ENCODE measurements at regions not wholly inside any gene's neighbourhood (a gene's known extent, or its start where the extent isn't known, plus 50 kb on each side); places are given as distances from the start of the nearest gene placed in this dataset.

- TF ChIP-seq POLR2A (IDR thresholded peaks at IDR 0.05) (no peak), CTCF (IDR thresholded peaks at IDR 0.05) (no peak)
Observed at GRCh38 chr7:40918701-40919271, 784.0 kb downstream of the SUGCT start.
